HS-27A (cell line): ENCODE measurements at regions not wholly inside any gene's neighbourhood (a gene's known extent, or its start where the extent isn't known, plus 50 kb on each side); places are given as distances from the start of the nearest gene placed in this dataset.
"Not testable (repeated sequence)": the region's sequence is repeated elsewhere in the genome, so short reads cannot be mapped to it uniquely, and the experiment has no call there.

Experiments used
- DNase-seq: peaks from one replicate; pipeline ENCODE4 v3.0.0-alpha.2; 2012; ENCODE audit warnings: low read depth, missing footprints

DNA sequence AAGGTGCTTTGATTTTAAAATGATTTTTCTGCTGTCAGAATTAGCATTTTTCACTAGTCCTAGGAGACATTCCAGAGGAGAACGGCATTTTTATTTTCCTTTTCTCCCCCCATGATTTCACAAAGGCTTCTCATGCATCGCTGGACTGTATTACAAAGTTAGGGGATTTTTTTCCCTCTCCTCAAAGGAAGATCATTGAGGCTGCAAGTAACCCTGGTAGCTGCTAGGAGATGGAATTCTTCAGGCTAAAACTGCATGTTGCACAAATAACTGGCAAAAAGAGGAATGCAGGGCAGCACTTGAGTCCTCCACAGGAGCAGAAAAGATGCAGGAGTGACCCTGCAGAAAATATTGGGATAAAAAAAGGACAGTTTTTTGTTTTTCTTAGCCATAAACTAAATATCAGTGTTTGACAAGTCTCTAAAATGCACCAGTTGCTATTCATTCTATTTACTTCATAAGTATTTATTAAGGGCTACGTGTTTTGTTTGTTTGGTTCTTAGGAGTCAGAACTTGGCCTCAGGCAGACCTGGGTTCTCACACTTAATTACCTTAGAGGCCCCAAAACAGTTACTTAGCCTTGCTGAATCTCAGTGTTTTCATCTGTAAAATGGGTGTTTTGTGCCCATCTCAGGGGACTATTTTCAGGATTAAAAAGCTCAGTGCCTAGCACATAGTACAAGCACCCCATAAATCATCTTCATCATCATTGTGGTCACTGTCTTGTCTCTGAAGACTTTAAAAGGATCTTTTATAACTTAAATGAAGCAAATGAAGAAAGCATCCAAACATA lies 144.5 kb upstream of the ID4 start:
- DNase-seq: no peak

DNA sequence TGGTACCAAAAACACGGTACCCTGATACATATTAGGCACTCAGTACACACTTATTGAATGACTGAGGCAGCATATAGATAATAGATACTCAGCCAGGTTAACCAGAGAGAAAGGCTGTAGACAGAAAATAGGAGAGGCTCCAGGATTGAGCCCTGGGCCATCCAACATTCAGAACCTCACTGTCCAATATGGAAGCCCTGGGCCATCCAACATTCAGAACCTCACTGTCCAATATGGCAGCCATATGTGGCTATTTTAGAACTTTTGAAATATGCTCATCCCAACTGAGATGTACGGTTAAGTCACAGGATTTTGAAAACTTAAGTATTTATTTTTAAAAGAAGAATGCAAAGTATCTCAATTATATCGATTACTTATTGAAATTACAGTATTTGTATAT lies 142.5 kb upstream of the ID4 start:
- DNase-seq: no peak

DNA sequence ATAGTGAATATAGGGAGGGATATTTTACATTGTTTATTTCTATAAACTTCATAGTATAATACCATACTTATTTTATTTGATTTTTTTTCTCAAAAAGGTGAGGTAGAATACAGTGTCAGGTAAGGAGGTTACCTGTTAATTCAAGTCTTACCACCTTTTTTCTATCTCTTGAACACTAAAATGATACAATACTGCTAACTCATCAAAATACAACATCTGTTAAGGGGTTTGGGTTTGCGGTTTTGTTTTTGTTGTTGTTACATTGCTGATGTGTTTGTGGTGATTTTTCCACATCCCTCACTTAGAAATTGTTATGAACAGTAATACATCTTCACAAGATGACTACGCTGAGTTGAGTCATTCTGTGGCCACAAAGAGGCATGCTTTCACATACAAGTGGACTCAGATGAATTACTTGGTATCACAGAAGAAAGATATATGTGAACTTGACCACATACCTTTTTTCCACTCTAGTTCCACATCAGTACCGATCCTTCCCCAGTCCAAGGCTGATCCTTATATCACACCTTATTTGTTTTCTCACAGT lies 139.4 kb upstream of the ID4 start:
- no peak for DNase-seq

DNA sequence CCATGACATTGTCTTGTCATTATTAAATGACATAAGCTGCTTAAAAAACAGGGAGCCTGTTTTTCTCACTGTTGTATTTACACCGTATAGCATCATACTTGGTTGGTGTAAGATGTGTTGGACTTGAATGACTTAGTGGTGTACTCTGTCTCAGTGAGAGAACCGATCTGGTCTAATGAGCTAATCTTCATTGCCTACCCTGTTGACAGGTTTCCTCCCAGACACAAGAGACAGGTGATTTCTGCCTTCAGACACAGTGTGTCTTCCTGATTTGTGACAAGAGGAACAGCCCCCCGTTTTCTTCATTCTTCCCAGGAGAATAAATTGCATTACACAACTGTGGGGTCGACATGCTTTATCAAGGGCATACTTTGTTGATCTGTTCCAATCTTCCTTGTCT lies 137.2 kb upstream of the ID4 start:
- DNase-seq: no peak

- DNase-seq: no peak
Measured at GRCh38 chr6:19705606-19706005, 131.6 kb upstream of the ID4 start.

GRCh38 chr6:19712012-19712688 lies 125.0 kb upstream of the ID4 start:
- DNase-seq: no peak

DNA sequence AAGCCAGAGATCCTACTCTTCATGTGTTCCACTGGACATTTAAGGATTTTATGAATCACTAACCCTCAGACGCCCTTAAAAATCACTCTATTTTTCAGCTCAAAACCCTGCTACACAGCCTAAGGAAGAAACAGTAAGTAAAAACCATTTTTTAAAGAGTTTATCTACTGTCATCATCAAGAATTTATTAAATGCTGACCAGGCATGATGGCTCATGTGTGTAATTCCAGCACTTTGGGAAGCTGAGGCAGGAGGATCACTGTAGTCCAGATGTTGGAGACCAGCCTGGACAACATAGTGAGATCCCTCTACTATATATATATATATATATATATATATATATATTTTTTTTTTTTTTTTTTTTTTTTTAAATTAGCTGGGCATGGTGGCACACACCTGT lies 124.2 kb upstream of the ID4 start:
- no peak for DNase-seq

GRCh38 chr6:19713411-19713810 lies 123.8 kb upstream of the ID4 start:
- no peak for DNase-seq

DNA sequence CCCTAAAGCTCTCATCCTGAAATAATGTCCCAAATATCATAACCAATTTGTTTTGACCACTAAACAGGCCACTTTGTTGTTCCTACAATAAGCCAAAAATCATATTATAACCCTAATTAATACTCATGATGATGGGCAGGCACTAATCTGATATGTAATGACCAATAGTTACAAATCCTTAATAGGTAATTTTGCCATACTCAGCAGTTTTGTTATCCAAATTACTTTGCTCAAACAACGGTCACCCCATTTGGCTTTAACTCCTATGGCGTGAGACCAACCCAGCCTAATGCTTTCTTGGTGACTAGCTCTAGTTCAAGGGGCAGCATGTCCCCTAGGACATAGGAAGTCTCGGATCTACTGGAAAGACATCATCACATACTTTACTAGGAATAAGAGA lies 123.2 kb upstream of the ID4 start:
- no peak for DNase-seq

GRCh38 chr6:19714434-19715166 lies 122.6 kb upstream of the ID4 start:
- DNase-seq: no peak

DNA sequence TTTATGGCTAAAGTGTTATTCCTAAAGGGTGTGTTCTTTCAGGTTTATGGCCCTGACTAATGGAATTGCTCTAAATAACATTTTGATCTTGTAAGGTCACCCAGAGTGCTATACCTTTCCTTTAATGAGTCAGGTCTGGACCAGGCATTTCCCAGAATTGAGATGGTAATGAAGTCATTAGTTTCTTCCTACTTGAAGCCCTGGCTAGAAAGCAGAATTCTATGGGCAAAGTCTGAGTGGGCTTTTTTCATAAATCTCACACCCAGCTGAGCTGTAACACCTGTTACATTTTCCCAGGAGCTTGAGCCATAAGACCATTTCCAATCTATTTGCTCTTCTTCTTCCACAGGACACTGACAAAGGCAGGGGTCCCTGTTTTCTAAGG lies 122.0 kb upstream of the ID4 start:
- DNase-seq: no peak

- DNase-seq: no peak
Measured at GRCh38 chr6:19719691-19720128, 117.5 kb upstream of the ID4 start.

- DNase-seq: no peak
Measured at GRCh38 chr6:19721766-19722377, 115.3 kb upstream of the ID4 start.

DNA sequence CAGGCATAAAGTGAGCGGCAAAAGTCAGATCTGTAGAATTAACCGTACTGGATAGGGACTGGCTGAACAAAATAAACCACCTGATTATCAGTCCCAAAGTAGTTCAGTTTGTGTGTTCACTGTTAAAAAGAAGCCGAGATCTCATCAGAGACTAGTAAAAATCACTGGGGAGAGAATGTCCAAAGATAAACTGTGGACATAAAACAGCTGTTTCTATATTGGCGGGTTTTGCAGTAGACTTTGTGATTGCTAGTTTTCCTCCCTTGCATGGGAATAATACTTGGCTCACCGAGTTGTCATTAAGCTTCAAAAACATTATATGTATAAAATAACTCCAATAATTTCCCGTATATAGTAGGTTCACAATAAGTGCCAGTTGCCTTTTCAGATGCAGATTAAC lies 114.2 kb upstream of the ID4 start:
- DNase-seq: no peak

- DNase-seq: no peak
Measured at GRCh38 chr6:19723545-19723944, 113.6 kb upstream of the ID4 start.

- DNase-seq: not testable (repeated sequence)
Measured at GRCh38 chr6:19725436-19725835, 111.7 kb upstream of the ID4 start.

DNA sequence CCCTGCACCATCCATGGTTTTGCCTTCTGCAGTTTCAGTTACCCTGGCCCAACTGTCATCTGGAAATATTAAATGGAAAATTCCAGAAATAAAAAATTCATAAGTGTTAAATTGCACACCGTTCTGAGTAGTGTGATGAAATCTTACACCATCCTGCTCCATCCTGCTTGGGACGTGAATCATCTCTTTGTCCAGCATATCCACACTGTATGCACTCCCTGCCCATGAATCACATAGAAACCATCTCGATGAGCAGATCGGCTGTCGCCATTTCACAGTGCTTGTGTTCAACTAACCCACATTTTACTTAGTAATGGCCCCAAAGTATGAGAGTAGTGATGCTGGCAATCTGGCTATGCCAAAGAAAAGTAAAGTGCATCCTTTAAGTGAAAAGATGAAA lies 105.9 kb upstream of the ID4 start:
- peak; percentile 5 for DNase-seq

DNA sequence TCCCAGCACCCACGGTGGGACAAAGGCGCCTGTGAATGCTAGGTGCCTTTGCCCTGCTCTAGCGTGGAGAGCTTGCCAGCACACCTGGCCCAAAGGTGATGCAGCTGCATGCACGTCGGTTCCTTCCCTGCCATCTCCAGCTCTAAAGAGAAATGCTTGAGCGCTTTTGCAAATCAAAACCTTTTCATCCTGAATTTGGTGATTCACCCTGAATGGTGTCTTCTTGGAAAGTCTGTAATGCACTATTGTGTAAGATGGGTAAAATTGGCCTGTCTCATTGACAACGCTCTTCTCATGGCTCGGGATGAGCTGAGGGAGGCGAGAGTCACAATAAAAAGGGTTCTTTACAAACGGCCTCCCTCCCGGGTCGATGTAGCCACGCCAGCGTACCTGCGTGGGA lies 103.1 kb upstream of the ID4 start:
- no peak for DNase-seq

DNA sequence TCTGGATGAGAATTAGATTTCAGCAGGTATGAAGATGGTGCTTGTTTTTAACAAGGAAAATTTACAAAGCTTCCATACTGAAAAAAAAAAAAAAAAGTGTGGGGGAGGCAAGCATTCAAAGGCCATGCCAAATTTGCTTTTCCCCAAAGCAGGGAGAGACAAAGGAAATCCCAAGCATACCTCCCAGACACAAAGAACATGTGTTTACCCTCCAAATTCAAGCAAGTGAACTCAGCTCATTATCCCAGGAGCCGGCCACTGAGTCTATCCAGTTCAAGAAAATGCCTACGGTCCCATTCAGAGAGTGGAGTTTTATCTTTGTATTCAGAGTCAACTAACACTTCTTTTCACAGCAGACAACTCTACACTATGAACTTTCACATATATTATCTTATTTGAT lies 102.7 kb upstream of the ID4 start:
- DNase-seq: no peak

- no peak for DNase-seq
Measured at GRCh38 chr6:19736066-19736465, 101.1 kb upstream of the ID4 start.

- no peak for DNase-seq
Measured at GRCh38 chr6:19738010-19738409, 99.2 kb upstream of the ID4 start.

DNA sequence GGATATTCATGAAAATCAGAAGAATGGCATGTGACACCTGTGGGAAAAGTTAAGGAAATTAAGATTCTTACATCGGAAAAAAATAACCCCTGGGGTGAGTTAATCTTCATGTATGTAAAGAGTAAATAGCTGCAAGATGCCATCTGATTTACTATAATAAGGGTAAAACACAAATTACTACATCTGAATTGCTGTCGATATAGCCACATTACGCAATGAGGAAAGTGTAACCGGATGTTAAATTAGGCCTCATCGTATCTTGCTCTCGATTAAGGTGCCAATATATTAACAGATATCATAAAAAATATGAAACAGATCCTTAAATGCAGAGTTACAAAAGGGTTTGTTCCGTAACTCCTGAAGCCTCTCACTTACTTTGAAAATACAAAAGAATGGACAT lies 87.4 kb upstream of the ID4 start:
- DNase-seq: no peak
